AG09319 (cell line): ENCODE measurements at regions not wholly inside any gene's neighbourhood (a gene's known extent, or its start where the extent isn't known, plus 50 kb on each side); places are given as distances from the start of the nearest gene placed in this dataset.
"Not testable (repeated sequence)": the region's sequence is repeated elsewhere in the genome, so short reads cannot be mapped to it uniquely, and the experiment has no call there.

Experiments
- DNase-seq: peaks from one replicate; pipeline ENCODE4 v3.0.0-alpha.2; 2010; ENCODE audit warnings: low read depth; ENCODE audit errors: extremely low read depth
- TF ChIP-seq, protein P1 (sequence below): IDR thresholded peaks from 2 replicates; pipeline ENCODE4 v1.5.1; 2011; ENCODE audit warnings: low read depth, mild to moderate bottlenecking, inconsistent platforms, low read length, moderate library complexity

DNA sequence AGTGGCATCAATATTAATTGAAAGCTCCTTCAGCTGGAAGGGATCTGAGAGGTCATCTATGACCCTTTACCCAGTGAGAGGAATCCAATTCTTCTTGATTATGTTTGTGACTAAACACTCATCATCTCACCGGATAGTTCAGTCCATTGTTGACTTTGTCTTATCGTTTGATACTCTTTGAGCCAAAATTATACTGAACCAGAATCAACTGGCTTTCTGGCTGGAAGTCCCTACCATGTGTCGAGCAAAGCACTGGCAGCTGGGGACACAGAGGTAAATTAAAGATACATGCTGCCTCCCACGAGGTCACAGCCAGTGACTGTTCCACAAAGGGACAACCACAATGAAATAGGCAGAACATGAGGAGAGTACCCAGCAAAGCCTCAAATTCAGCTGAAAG, 91.4 kb upstream of the FHL2 start:
- TF ChIP-seq, protein P1, sequence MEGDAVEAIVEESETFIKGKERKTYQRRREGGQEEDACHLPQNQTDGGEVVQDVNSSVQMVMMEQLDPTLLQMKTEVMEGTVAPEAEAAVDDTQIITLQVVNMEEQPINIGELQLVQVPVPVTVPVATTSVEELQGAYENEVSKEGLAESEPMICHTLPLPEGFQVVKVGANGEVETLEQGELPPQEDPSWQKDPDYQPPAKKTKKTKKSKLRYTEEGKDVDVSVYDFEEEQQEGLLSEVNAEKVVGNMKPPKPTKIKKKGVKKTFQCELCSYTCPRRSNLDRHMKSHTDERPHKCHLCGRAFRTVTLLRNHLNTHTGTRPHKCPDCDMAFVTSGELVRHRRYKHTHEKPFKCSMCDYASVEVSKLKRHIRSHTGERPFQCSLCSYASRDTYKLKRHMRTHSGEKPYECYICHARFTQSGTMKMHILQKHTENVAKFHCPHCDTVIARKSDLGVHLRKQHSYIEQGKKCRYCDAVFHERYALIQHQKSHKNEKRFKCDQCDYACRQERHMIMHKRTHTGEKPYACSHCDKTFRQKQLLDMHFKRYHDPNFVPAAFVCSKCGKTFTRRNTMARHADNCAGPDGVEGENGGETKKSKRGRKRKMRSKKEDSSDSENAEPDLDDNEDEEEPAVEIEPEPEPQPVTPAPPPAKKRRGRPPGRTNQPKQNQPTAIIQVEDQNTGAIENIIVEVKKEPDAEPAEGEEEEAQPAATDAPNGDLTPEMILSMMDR, result no peak
- no peak for DNase-seq

- TF ChIP-seq, protein P1, result no peak
- no peak for DNase-seq
Observed at GRCh38 chr2:105489168-105489878, 90.5 kb upstream of the FHL2 start.

DNA sequence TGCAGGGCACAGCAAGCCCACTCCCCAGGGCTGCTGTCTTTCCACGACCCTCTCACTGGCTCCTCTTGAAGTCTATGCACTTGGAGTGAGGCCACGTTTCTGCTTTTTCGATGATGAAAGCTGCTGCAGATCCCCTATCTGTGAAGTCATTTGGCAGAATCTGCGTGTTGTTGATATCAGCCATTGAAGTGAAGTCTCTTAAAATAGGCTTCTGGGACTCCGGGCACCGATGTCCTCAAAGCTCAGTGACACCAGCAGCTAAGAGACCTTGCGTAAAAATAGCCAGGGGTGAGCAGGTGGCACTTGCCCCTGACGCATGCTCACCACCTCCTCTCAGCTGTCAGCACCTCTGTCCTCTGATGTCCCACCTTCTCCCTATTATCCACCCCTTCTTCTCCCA, 89.4 kb upstream of the FHL2 start:
- DNase-seq, result no peak
- TF ChIP-seq, protein P1, result no peak

DNA sequence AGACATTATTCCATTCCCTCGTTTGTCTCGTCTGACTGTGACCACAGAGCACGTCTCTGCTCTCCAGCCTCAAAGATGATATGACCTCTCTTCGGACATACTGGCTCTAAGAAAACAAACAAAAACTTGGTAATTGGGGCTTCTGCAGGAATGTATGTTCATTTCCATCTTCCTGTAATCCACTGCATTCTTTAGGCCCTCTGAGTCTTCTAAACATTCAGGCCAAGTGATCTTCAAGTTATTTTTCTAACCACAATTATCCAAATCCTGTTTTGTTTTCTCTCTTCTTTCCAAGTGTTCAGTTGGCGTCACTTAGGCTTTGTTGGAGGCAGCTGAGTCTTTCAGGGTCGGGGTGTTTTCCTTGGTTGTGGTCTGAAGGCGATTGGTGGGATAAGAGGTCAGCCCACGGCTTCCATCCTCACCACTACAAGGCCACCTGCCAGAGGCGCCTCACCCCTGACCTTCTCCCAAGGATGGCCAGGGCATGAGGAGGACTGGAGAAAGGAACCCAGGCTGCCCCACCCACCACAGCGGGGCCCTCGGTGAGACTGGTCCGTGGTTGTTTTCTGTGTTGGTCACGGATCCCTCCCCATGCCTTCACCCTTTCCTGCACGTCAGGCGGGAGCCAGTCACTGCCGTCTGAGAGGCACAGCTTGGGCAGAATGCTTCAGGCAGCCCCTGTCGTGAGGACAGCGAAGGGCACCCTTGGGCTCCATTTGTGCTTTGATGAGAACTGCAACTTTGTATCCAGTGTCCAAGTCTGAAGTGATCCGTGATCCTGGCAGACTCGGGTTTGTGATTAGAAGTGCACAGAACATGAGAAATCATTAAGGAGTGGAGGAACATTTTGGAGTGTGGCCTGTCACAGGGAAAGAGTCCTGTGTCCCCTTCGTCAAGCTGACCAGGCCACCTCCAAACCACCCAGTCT, 88.6 kb upstream of the FHL2 start:
- TF ChIP-seq, protein P1, result no peak
- peak; percentile 58 for DNase-seq

DNA sequence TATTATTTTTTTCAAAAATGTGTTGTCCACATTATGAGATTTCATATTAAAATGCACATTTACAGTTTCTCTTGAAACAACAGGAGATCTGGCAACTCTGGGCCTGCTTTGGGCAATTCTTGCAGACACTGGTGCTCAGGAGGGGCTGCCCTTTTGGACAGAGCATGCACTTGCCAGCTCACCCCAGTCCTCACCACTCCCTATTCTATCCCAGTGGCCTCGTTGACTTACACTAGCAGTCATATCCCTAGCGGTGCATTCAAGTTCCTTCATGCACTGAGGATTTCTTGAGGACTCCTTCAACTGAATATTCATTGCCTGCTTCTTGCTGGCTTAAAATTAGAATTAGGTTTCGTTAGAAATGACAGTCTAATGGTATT, 87.9 kb upstream of the FHL2 start:
- TF ChIP-seq, protein P1, result no peak
- no peak for DNase-seq

GRCh38 chr2:105478670-105479069, 79.8 kb upstream of the FHL2 start:
- no peak for DNase-seq
- TF ChIP-seq, protein P1, result no peak

- DNase-seq, result not testable (repeated sequence)
Observed at GRCh38 chr2:105477050-105477620, 78.3 kb upstream of the FHL2 start.
